ENCODE measurements at regions not wholly inside any gene's neighbourhood (a gene's known extent, or its start where the extent isn't known, plus 50 kb on each side); places are given as distances from the start of the nearest gene placed in this dataset.

DNA sequence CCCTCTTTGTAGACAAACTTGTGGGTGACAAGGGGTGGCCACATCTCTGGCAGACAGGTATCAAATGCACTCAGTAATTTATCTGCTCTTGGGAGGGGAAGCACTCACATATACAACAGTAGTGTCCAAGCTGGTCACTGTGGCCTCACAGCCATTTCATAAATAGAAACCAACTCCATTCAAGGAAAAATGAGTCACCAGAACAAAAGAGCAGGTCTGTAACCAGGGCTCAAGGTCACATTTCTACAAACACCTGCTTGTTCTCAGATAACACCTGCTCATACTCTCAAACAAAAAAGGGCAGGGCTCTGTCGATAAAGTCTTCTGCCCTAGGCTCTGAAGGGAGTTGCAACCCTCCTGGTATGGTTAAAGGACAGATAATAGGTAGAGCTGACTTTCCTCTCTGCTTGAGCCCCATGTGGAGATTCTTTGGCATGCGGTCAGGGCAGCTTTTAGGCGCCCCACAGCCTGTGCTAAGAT, 459.0 kb downstream of the BCL11A start:
- no peak for DNase-seq

- DNase-seq = no peak
Observed at GRCh38 chr2:60092781-60093180, 460.7 kb downstream of the BCL11A start.

DNA sequence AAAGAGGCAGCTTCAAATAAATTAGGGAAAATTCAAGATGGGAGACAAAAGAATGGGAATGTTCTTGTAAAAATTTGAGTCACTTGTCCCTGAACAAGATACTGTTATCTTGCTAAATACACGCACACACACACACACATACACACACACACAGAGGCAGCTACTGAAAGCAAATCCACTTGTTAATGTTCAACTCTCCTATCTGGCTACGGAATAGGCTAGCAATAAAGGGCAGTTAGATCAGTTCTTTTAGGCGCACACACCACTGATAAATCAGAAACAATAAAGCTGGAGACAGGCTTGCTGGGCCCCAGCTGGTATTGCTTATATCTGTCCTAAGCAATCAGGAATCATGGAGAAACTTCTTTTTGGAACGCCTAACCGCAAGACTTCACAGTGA, 461.6 kb downstream of the BCL11A start:
- no peak for DNase-seq

DNA sequence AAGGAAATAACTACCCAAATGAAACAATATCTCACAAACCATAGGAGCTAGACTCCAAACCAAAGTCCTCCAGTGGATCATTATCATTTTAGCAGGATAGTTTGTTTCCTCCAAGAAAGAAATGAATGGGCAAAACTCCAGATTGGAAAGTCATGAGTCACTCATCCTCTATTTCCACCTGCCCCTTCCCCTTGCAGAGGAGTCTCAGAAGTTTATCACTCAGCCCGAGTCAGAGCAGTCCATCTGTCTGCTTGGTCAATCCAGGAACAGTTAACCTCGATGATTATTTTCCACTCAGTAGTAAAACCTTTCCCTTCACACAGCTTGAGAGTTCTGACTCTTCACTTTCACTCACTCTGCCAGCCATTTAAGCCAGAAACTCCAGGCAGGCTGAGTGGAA, 462.2 kb downstream of the BCL11A start:
- no peak for DNase-seq

GRCh38 chr2:60079562-60079961, 473.9 kb downstream of the BCL11A start:
- DNase-seq = no peak

- DNase-seq = no peak
Observed at GRCh38 chr2:60075048-60075447, 478.4 kb downstream of the BCL11A start.

DNA sequence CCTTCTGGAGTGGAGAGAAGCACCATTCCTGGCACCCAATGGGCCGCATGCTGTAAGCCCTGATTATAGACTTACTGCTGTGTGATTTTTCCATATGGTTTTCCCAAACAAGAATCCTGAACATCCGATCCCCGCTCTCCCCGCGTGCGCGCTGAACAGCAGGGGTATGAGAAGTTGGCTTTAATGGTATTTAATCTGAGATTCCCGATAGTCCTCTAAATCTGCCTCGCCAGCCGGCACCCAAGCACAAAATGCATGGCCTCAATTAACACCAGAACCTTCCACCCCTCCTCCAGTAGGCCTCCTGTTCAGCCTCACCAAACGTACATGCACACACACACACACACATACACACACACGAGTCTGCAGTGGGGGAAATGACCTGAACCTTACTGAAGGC, 480.3 kb downstream of the BCL11A start:
- DNase-seq = no peak

DNA sequence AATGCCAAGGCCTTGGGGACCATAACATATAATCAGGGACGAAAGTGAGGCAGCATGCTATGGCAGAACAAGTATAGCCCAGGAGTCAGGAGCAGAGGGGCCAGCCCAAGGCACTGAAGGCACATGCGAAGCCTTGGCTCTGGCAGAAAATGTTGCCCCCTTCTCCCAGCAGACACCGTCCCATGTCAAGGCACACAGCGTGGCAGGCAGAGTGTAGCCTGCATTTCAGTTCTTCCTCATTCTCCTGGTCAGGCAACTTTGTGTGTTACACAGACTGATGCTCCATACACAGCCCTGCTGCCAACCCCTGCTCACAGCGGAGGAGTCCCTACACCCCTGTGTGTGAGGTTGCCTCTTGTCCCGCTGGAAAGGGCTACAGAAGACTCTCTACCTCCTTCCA, 480.8 kb downstream of the BCL11A start:
- DNase-seq = no peak

- no peak for DNase-seq
Observed at GRCh38 chr2:60071490-60071831, 482.0 kb downstream of the BCL11A start.

- no peak for DNase-seq
Observed at GRCh38 chr2:60070736-60071489, 482.5 kb downstream of the BCL11A start.

- no peak for DNase-seq
Observed at GRCh38 chr2:60070196-60070595, 483.3 kb downstream of the BCL11A start.

DNA sequence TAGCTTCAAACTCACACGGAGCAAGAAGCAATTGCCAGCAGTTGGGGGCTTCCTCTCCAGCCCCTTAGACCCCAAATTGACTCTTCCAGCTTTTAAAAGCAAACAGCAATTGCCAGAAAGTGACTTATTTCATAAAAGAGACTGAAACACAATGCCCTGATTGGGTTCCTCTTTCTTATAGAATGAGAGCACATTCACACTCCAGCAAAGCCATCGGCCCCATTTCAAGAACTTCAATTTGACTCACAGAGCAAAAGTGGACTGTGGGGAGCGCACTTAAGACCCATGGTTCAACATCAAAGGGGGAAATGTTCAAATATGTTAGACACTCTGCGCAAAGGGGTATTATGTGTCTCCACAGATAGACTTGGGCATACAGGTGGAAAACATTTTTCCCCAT, 484.7 kb downstream of the BCL11A start:
- no peak for DNase-seq

- DNase-seq = no peak
Observed at GRCh38 chr2:60067006-60067405, 486.4 kb downstream of the BCL11A start.

- no peak for DNase-seq
Observed at GRCh38 chr2:60066096-60066839, 487.2 kb downstream of the BCL11A start.

GRCh38 chr2:60064687-60065389, 488.6 kb downstream of the BCL11A start:
- no peak for DNase-seq

DNA sequence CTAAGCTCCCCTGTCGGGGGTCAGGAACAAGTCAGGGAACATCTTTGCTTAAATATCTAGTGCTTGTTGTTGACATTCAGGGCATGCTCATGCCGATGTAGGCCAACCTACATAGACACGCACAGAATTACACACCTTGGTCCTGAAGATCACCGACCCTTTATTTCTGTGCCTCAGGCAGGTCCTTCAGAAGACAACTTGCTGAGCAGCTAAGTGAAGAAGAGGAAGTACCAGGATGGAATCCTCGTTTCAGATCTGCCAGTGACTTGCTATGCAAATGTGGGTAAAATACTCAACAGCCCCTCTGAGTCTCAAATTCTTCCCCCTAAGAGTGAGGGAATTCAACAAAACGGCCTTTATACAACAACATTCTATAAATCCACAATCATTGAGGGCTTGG, 494.7 kb downstream of the BCL11A start:
- DNase-seq = no peak

DNA sequence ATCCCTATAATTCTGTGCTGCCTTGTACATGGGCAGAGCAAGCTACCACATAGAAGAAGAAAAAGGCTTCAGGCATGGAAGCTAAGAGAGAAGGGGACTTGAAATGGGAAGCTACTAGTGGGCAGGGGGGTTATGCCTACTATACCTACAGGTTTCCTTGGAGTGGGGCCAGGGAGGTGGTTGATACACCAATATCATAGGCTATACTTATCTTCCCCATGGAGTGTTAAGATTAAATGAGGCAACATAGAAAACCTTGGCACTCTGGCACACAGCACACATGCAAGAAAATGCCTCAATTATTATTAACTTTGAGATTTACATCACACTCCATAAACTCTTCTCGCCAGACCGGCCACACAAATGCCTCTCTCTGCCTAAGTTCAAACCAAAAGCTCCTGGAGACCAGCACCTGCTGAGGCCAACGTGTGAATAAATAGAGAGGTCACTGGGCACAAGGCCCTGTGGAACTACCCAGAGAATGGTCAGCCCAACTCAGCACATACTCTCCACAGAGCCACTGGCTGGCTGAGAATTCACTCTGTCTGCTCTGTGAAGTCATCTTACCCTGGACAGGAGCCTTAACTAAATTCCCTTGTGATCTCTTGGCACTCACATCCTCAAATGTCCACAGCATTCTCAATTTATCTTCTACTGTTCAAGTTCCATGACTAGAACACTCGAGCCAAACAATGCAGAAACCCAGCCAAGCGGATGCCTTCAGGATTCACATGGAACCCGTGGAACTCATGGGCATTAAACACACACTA, 498.7 kb downstream of the BCL11A start:
- DNase-seq = no peak

- DNase-seq = no peak
Observed at GRCh38 chr2:60053791-60054190, 499.7 kb downstream of the BCL11A start.

DNA sequence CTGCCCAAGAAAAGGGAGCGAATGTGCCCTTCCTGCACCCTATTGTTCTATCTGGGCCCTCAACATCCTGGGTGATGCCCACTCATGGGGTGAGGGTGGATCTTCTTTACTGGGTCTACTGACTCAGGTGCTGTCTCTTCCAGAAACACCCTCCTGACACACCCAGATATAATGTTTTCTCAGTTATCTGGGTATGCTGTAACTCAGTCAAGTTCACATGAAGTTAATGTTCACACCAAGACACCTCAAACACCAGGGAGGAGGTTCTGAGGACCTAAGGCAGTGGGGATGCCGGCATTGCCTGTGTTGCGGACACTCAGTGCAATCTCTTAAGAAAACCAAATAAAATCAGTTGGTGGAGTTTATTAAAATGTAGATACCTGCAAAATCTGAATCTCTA, 500.9 kb downstream of the BCL11A start:
- DNase-seq = no peak

- DNase-seq = no peak
Observed at GRCh38 chr2:60051991-60052390, 501.5 kb downstream of the BCL11A start.

GRCh38 chr2:60047944-60048525, 505.4 kb downstream of the BCL11A start:
- no peak for DNase-seq

GRCh38 chr2:60047347-60047746, 506.1 kb downstream of the BCL11A start:
- DNase-seq = no peak

- DNase-seq = no peak
Observed at GRCh38 chr2:60046529-60046928, 506.9 kb downstream of the BCL11A start.

Data from activated T-cell treated with anti-CD3 and anti-CD28 coated beads for 4 hours (primary cell).